ENCODE measurements at regions not wholly inside any gene's neighbourhood (a gene's known extent, or its start where the extent isn't known, plus 50 kb on each side); places are given as distances from the start of the nearest gene placed in this dataset.

- TF ChIP-seq, protein P1, sequence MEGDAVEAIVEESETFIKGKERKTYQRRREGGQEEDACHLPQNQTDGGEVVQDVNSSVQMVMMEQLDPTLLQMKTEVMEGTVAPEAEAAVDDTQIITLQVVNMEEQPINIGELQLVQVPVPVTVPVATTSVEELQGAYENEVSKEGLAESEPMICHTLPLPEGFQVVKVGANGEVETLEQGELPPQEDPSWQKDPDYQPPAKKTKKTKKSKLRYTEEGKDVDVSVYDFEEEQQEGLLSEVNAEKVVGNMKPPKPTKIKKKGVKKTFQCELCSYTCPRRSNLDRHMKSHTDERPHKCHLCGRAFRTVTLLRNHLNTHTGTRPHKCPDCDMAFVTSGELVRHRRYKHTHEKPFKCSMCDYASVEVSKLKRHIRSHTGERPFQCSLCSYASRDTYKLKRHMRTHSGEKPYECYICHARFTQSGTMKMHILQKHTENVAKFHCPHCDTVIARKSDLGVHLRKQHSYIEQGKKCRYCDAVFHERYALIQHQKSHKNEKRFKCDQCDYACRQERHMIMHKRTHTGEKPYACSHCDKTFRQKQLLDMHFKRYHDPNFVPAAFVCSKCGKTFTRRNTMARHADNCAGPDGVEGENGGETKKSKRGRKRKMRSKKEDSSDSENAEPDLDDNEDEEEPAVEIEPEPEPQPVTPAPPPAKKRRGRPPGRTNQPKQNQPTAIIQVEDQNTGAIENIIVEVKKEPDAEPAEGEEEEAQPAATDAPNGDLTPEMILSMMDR (conservative IDR thresholded peaks at IDR 0.05 in 1 of 2, IDR thresholded peaks at IDR 0.05 in 1 of 2; ENCODE audit: low read depth in 1 of 2, low read length in 2 of 2), result no peak
- TF ChIP-seq EZH2 (IDR thresholded peaks at IDR 0.05; ENCODE audit: low read length, missing control alignments), result no peak
Measured at GRCh38 chr11:70608568-70609470, 210.5 kb downstream of the CTTN start.
